ENCODE measurements at regions not wholly inside any gene's neighbourhood (a gene's known extent, or its start where the extent isn't known, plus 50 kb on each side); places are given as distances from the start of the nearest gene placed in this dataset.

DNA sequence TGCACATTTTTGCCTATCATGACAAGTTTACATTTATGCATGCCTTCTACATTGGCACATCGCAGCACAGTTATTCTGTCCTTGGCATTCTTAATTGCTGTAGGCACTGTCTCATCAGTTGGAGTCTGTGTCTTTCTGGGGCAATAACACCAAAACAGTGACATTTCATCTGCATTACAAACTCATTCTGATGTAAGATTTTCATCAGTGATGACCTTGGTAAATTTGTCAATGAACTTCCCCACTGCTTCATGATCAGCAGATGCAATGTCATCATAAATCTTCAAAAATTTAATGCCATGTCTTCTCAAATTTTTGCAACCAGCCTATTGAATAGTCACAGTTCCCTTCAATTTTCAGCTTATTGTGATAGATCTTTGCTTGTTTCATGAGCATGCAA, 85.5 kb downstream of the CAPZA3 start:
- no peak for DNase-seq (ENCODE audit: low spot score)
- Histone ChIP-seq H3K4me3 (ENCODE audit: low read depth in 1 of 3, low read length in 3 of 3) (no peak overlapping the region), H3K9me3 (ENCODE audit: control insufficient read depth in 4 of 4, low read length in 3 of 4) (no peaks in the 10 kb centered on the region), H3K27ac (ENCODE audit: low read depth in 1 of 2, low read length in 2 of 2) (no peak overlapping the region), H3K36me3 (ENCODE audit: control insufficient read depth in 4 of 4, insufficient read depth in 3 of 4, low read depth in 1 of 4, low read length in 3 of 4) (no peaks in the 10 kb centered on the region), H3K4me1 (ENCODE audit: control insufficient read depth in 4 of 4, insufficient read depth in 4 of 4, low read length in 3 of 4) (no peaks in the 10 kb centered on the region), H3K27me3 (ENCODE audit: control insufficient read depth in 4 of 4, insufficient read depth in 4 of 4, low read length in 3 of 4) (no peaks in the 10 kb centered on the region), H3K9ac (ENCODE audit: low read depth in 1 of 2, low read length in 2 of 2) (no peak overlapping the region)
- WGBS, result 98% methylated on average over 1 of the region's 1 CpG
- no peak for TF ChIP-seq EGR1 (IDR thresholded peaks at IDR 0.05; ENCODE audit: low read depth in 2 of 2)
- TF ChIP-seq, protein P1, sequence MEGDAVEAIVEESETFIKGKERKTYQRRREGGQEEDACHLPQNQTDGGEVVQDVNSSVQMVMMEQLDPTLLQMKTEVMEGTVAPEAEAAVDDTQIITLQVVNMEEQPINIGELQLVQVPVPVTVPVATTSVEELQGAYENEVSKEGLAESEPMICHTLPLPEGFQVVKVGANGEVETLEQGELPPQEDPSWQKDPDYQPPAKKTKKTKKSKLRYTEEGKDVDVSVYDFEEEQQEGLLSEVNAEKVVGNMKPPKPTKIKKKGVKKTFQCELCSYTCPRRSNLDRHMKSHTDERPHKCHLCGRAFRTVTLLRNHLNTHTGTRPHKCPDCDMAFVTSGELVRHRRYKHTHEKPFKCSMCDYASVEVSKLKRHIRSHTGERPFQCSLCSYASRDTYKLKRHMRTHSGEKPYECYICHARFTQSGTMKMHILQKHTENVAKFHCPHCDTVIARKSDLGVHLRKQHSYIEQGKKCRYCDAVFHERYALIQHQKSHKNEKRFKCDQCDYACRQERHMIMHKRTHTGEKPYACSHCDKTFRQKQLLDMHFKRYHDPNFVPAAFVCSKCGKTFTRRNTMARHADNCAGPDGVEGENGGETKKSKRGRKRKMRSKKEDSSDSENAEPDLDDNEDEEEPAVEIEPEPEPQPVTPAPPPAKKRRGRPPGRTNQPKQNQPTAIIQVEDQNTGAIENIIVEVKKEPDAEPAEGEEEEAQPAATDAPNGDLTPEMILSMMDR (IDR thresholded peaks at IDR 0.05; ENCODE audit: low read depth, low read length, missing input control), result no peak
- TF ChIP-seq, protein P2, sequence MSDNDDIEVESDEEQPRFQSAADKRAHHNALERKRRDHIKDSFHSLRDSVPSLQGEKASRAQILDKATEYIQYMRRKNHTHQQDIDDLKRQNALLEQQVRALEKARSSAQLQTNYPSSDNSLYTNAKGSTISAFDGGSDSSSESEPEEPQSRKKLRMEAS (IDR thresholded peaks at IDR 0.05), result no peak
- TF ChIP-seq HNF4G (IDR thresholded peaks at IDR 0.05), result no peak
- TF ChIP-seq, protein P3, sequence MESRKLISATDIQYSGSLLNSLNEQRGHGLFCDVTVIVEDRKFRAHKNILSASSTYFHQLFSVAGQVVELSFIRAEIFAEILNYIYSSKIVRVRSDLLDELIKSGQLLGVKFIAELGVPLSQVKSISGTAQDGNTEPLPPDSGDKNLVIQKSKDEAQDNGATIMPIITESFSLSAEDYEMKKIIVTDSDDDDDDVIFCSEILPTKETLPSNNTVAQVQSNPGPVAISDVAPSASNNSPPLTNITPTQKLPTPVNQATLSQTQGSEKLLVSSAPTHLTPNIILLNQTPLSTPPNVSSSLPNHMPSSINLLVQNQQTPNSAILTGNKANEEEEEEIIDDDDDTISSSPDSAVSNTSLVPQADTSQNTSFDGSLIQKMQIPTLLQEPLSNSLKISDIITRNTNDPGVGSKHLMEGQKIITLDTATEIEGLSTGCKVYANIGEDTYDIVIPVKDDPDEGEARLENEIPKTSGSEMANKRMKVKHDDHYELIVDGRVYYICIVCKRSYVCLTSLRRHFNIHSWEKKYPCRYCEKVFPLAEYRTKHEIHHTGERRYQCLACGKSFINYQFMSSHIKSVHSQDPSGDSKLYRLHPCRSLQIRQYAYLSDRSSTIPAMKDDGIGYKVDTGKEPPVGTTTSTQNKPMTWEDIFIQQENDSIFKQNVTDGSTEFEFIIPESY (IDR thresholded peaks at IDR 0.05), result no peak

DNA sequence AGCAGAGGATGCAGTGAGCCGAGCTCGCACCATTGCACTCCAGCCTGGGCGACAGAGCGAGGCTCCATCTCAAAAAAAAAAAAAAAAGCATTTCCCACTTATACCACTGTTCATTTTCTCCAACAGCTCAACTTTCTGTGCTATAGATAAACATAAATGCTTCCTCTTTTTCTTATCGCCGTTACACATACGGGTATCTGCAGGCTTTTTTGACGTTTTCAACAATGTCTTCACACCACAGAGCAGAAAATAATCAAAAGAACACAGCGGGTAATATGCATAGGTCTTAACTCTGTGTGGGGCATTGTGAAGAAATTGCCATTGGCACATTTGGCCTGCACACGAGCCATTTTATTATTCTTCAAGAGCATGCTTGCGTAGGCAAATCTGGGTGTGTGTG, 86.4 kb downstream of the CAPZA3 start:
- WGBS, result 72% methylated on average over 11 of the region's 11 CpGs
- H3K4me1 ChIP-seq (ENCODE audit: control insufficient read depth in 4 of 4, insufficient read depth in 4 of 4, low read length in 3 of 4), result no peaks in the 10 kb centered on the region
- no peak overlapping the region for H3K9ac ChIP-seq (ENCODE audit: low read depth in 1 of 2, low read length in 2 of 2)
- no peaks in the 10 kb centered on the region for H3K27me3 ChIP-seq (ENCODE audit: control insufficient read depth in 4 of 4, insufficient read depth in 4 of 4, low read length in 3 of 4)
- no peak for DNase-seq (ENCODE audit: low spot score)
- H3K27ac ChIP-seq (ENCODE audit: low read depth in 1 of 2, low read length in 2 of 2), result no peak overlapping the region
- H3K36me3 ChIP-seq (ENCODE audit: control insufficient read depth in 4 of 4, insufficient read depth in 3 of 4, low read depth in 1 of 4, low read length in 3 of 4), result no peaks in the 10 kb centered on the region
- TF ChIP-seq EGR1 (IDR thresholded peaks at IDR 0.05; ENCODE audit: low read depth in 2 of 2), result no peak
- no peak for TF ChIP-seq GABPA (IDR thresholded peaks at IDR 0.05 in 1 of 2, conservative IDR thresholded peaks at IDR 0.05 in 1 of 2)
- TF ChIP-seq TAF1 (conservative IDR thresholded peaks at IDR 0.05), result no peak
- TF ChIP-seq, protein P3 (IDR thresholded peaks at IDR 0.05), result no peak
- no peak for TF ChIP-seq FOXA1 (IDR thresholded peaks at IDR 0.05)
- no peak for TF ChIP-seq RAD21 (IDR thresholded peaks at IDR 0.05)
- TF ChIP-seq, protein P2 (IDR thresholded peaks at IDR 0.05), result no peak
- TF ChIP-seq FOXA2 (IDR thresholded peaks at IDR 0.05), result no peak
- TF ChIP-seq, protein P4, sequence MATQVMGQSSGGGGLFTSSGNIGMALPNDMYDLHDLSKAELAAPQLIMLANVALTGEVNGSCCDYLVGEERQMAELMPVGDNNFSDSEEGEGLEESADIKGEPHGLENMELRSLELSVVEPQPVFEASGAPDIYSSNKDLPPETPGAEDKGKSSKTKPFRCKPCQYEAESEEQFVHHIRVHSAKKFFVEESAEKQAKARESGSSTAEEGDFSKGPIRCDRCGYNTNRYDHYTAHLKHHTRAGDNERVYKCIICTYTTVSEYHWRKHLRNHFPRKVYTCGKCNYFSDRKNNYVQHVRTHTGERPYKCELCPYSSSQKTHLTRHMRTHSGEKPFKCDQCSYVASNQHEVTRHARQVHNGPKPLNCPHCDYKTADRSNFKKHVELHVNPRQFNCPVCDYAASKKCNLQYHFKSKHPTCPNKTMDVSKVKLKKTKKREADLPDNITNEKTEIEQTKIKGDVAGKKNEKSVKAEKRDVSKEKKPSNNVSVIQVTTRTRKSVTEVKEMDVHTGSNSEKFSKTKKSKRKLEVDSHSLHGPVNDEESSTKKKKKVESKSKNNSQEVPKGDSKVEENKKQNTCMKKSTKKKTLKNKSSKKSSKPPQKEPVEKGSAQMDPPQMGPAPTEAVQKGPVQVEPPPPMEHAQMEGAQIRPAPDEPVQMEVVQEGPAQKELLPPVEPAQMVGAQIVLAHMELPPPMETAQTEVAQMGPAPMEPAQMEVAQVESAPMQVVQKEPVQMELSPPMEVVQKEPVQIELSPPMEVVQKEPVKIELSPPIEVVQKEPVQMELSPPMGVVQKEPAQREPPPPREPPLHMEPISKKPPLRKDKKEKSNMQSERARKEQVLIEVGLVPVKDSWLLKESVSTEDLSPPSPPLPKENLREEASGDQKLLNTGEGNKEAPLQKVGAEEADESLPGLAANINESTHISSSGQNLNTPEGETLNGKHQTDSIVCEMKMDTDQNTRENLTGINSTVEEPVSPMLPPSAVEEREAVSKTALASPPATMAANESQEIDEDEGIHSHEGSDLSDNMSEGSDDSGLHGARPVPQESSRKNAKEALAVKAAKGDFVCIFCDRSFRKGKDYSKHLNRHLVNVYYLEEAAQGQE (IDR thresholded peaks at IDR 0.05), result no peak
- no peak for TF ChIP-seq SP1 (IDR thresholded peaks at IDR 0.05)
- no peak overlapping the region for H3K4me3 ChIP-seq (ENCODE audit: low read depth in 1 of 3, low read length in 3 of 3)
- no peaks in the 10 kb centered on the region for H3K9me3 ChIP-seq (ENCODE audit: control insufficient read depth in 4 of 4, low read length in 3 of 4)

Measured in liver (tissue), 8 donors.